ENCODE measurements at regions not wholly inside any gene's neighbourhood (a gene's known extent, or its start where the extent isn't known, plus 50 kb on each side); places are given as distances from the start of the nearest gene placed in this dataset.

DNA sequence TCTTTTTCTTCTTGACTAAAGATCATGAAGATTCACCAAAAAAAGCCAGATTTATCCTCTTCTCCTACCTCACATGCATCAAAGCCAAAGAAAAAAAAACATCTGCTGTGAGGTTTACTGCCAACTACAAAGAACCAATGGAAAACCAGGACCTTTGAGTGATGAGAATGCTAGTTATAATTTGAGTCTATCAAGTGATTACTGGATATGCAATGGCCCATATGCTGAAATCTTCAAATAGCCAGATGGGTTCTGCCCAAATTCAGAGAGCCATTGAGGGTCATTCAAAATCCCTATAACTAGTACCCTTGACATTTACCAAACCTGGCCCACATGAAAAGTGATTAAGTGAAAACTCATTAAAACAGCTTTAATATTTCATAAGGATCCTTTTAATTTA lies 78.4 kb upstream of the ACO1 start:
- no peak for DNase-seq (ENCODE audit: low read depth in 2 of 2)

DNA sequence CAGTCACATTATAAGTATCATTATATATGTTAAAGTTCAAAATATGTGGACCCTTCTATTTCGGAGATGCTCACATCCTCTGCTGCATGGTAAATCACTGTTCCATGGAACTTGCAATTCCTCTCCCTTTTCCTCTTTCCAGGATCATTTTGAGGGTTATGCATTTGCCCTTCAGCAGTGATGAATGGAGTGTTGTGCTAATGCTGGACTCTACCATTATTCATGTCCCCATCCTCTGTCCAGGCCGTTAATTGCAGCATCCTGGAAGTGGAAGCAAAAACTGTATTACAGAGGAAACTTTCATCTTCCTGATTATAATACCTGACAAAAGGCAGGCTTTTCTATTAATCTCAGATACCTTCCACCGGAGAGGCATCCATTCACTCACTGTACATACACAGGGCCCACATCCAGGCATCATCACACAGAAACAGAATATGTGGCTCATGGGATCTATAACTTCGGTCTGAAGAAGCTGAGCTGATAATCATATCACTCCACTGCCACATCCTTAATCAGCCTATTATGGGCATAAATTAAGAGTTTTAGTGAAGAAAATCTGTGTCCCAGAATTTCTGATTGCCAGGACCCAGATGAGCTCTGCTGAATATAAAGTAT lies 65.0 kb upstream of the ACO1 start:
- no peak for DNase-seq (ENCODE audit: low read depth in 2 of 2)

DNA sequence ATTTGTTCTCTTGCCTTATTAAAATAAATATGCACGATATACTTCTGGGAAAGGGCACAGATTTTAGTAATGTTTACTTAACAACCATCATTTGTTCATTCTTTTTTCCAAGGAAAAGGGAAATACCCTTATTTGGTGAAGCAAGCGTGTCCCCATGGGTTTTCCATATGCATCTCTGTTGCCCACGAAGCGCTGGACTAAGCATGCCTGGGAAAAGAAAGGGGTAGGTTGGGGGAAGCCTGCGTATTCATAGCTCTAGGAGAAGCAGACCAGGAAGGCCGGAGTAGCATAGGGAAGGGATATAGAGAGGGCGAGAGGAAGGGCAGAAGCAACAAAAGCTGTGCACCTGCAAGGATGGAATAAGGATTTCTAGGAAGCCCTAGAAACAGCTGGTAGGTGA lies 61.8 kb upstream of the ACO1 start:
- no peak for DNase-seq (ENCODE audit: low read depth in 2 of 2)

DNA sequence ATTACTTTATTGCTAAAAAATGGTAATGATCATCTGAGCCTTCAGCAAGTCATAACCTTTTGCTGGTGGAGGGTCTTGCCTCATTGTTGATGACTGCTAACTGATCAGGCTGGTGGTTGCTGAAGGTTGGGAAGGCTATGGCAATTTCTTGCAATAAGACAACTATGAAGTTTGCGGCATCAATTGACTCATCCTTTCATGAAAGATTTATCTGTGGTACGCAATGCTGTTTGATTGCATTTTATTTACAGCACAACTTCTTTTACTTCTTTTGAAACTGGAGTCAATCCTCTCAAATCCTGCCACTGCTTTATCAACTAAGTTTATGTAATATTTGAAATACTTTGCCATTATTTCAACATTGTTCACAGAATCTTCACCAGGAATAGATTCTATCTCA lies 58.3 kb upstream of the ACO1 start:
- no peak for DNase-seq (ENCODE audit: low read depth in 2 of 2)

DNA sequence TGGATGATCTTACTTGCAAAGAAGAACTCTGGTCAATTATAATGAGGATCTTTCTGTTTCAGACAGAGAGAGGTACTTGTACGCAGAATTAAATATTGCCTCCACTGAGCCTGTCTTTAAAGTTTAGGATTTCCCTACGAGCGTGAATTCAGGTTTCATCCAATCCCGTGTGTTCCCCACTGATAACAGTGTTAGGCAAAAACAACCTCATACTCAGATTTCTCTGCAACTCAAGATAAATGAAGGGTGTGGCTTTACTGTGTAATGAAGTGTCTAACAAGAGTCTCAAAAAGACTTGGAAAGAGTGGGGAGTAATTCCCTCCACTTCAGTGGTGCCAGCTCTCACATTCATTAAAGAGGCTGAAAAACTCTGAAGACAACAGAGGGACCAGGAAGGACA lies 53.2 kb upstream of the ACO1 start:
- no peak for DNase-seq (ENCODE audit: low read depth in 2 of 2)

DNA sequence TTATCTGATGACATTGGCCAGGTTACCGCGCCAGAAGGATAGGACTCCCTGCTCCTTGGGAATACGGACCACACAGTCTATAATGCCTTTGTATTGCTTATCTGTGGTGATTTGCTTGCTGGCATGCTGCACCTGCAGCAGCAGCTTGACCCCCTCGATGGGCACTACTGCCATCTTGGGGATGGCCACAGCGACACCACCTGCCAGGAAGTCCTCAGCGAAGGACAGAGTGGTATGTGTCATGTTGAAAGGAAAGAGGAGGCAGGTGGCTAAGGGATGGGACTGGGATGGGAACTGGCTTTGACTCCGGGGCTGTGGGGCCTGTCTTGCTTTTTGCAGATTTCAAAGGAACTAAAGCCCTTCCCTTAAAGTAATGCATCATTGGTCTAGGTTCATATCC lies 50.3 kb upstream of the ACO1 start:
- no peak for DNase-seq (ENCODE audit: low read depth in 2 of 2)
